HUES6 (cell line): ENCODE measurements at regions not wholly inside any gene's neighbourhood (a gene's known extent, or its start where the extent isn't known, plus 50 kb on each side); places are given as distances from the start of the nearest gene placed in this dataset.

ENCODE experiments used
- H3K27ac ChIP-seq: 2 replicates; pipeline ENCODE4 v1.7.0; 2013; ENCODE audit warnings: low read depth, mild to moderate bottlenecking, low read length, inconsistent platforms
- H3K27me3 ChIP-seq: 2 replicates; pipeline ENCODE4 v1.6.1; 2013; ENCODE audit warnings: low read length; ENCODE audit not compliant: control insufficient read depth, insufficient read depth
- H3K36me3 ChIP-seq: 2 replicates; pipeline ENCODE4 v1.6.1; 2013; ENCODE audit warnings: low read length; ENCODE audit not compliant: control insufficient read depth, insufficient read depth
- H3K4me1 ChIP-seq: 2 replicates; pipeline ENCODE4 v1.6.1; 2013; ENCODE audit warnings: low read length; ENCODE audit not compliant: control insufficient read depth, insufficient read depth
- H3K4me3 ChIP-seq: 2 replicates; pipeline ENCODE4 v1.5.1; 2013; ENCODE audit warnings: low read depth, low read length
- H3K9ac ChIP-seq: one replicate; pipeline ENCODE4 v1.6.1; 2013; ENCODE audit warnings: mild to moderate bottlenecking, low read length
- H3K9me3 ChIP-seq: 2 replicates; pipeline ENCODE4 v1.6.1; 2013; ENCODE audit warnings: low read depth, low read length; ENCODE audit not compliant: control insufficient read depth, insufficient read depth

DNA sequence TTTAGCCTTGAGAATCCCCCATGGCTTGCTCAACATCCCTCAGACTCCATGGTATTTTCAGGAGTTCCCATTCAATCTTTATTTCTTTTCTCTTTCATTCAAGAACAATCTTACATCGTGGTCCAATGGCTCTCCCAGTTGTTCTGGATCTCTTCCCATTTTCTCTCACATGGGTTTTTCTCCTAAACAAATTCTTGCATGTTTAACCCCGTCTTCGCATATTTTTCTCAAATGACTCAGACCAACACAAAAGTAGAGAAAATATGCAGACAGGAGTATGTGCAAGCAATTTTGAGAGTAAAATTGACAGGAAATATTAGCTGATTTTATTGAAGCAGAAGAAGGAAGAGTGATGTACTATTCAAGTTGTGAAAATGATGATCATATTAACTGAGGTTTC lies 396.4 kb upstream of the TRAM1L1 start:
- Histone ChIP-seq H3K4me1 (no peaks in the 10 kb centered on the region), H3K36me3 (no peaks in the 10 kb centered on the region), H3K27me3 (no peaks in the 10 kb centered on the region), H3K9ac (no peak overlapping the region), H3K9me3 (no peaks in the 10 kb centered on the region), H3K27ac (no peak overlapping the region), H3K4me3 (no peak overlapping the region)

DNA sequence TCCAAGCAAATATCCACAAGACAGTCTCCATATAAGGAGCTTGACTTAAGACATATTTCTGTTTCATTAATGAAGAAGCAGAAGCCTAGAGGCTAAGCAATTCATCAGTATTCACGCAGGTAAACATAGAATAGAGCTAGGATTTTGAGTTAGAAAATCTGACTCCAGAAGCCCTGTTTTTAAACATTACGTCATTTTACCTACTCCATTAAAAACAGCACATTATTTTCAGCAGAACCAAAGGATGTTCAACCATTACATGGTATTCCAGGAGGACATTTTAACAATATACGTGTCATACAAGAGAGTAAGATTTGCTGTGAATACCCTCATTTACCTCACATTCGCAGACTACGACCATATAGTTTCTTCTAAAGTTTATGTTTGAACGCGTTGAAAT lies 403.3 kb upstream of the TRAM1L1 start:
- Histone ChIP-seq H3K4me1 (peaks cover 6% of the 10 kb centered on the region), H3K9ac (no peak overlapping the region), H3K27ac (no peak overlapping the region), H3K9me3 (no peaks in the 10 kb centered on the region), H3K27me3 (no peaks in the 10 kb centered on the region), H3K4me3 (no peak overlapping the region), H3K36me3 (no peaks in the 10 kb centered on the region)

DNA sequence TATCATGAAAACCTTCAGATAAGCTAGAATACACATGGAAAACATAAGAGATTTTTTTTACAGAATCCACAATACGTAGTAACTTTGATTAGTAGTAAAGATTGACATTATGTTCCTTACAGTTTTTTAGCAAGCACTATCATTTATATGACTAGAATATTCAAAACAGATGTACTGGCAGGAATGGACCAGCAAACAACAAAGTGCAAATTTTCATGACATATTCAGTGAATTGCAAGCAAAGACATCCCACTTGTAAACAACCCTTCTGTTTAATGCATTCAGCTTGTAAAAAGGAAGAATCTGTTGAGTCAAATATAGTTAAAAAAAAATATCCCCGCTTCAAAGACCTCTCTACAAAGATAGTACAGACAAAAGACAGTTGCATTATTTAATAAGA lies 403.7 kb upstream of the TRAM1L1 start:
- H3K9me3 ChIP-seq = no peaks in the 10 kb centered on the region
- H3K36me3 ChIP-seq = no peaks in the 10 kb centered on the region
- no peak overlapping the region for H3K9ac ChIP-seq
- H3K4me3 ChIP-seq = no peak overlapping the region
- H3K27me3 ChIP-seq = no peaks in the 10 kb centered on the region
- H3K27ac ChIP-seq = no peak overlapping the region
- peaks cover 6% of the 10 kb centered on the region for H3K4me1 ChIP-seq

DNA sequence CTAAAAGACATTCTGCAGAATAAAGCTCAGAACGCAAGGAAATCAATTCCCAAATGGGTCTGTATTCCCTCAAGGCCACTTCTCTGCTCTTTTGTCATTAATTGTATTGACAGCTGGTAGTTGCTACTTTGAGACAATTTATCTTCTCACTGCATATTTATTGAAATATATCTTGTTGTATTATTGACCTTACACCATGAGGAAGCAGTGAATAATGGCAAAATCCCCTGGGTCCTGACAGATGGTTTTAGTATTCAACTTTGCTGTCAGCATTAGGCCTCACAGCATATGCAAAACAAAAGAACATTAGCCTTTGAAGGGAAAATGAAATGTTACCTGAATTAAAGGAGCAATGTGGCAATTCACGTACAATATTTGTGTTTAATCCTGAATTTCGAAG lies 406.1 kb upstream of the TRAM1L1 start:
- Histone ChIP-seq H3K4me1 (peaks cover 6% of the 10 kb centered on the region), H3K36me3 (no peaks in the 10 kb centered on the region), H3K27me3 (no peaks in the 10 kb centered on the region), H3K9me3 (no peaks in the 10 kb centered on the region), H3K4me3 (no peak overlapping the region), H3K9ac (no peak overlapping the region), H3K27ac (no peak overlapping the region)

DNA sequence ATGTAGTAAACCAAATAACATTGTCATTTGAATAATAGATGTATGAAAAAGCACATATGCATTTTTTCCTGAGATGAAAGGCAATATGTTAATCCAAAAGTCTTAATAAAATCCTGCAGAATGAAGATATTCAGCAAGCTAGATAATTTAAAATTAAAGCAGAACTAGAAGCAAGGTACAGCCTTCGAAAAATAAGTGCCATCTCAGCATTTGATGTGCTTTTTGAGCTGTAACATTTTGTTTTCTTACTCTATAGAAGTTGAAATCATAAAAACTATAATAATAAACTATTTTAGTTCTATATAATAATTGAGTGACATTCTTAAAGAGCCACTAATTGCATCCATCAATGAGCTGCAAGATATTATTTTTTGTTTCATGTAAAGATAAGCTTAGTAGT lies 410.4 kb upstream of the TRAM1L1 start:
- H3K9ac ChIP-seq = no peak overlapping the region

DNA sequence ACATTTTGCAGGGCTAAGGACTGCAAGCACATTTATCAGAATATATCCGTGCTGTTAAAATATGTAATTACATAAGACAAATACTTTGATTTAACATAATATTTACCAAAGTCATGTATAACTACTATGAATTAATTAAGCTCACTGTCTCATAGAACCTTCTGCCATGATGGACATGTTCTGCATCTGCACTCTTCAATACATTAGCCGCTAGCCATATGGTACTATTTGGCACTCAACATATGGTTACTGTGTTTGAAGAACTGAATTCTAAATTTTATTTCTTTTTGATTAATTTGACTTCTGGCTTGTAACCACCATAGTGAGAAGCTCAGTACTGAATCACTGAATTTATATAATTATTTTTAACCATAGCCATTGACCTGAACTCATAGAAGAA lies 427.0 kb upstream of the TRAM1L1 start:
- Histone ChIP-seq H3K27me3 (no peaks in the 10 kb centered on the region), H3K9me3 (no peaks in the 10 kb centered on the region), H3K9ac (no peak overlapping the region), H3K27ac (no peak overlapping the region), H3K4me1 (no peaks in the 10 kb centered on the region; the same call in 1 of the 2 replicates), H3K4me3 (no peak overlapping the region), H3K36me3 (no peaks in the 10 kb centered on the region)

More for the DNA sequence above, 410.4 kb upstream of the TRAM1L1 start:
- Histone ChIP-seq H3K9me3 (no peaks in the 10 kb centered on the region), H3K36me3 (no peaks in the 10 kb centered on the region), H3K27me3 (no peaks in the 10 kb centered on the region), H3K27ac (no peak overlapping the region), H3K4me1 (peaks cover 6% of the 10 kb centered on the region), H3K4me3 (no peak overlapping the region)

DNA sequence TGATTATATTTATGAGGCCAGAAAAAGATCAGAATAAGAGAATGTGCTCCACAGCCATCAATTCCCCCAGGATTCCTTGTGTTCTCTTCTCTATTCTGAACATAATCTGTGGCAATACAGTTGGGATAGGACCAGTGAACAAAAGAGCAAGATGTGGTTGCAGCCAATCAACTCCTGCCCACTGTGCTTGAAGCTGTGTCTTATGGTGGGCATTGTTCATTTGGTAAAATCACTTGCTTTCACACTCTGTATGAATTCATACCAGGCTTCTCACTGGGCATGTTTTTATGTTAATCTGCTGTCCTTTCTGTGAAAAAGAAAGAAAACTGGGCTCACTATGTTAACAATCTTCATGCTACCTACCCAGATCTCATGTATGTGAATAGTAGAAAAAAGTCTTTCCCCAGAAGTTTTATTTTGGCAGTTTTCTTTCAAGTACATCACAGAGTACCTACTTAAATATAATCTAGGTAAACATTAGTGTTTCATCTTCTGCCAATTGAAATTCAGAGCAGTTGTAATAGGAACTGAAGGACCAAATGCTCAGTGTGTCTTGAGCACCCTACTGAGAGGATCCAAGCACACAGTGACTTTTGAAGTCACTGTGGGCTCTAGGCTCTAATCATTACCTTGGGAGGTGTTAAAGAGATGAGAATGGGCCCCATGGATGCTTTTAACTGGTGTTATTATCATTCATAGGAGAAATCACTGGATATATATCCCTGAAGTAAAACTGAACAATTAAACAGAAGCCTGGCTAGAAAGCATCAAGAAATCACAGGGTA lies 429.2 kb upstream of the TRAM1L1 start:
- Histone ChIP-seq H3K4me1 (no peaks in the 10 kb centered on the region; the same call in 1 of the 2 replicates), H3K27me3 (no peaks in the 10 kb centered on the region), H3K36me3 (no peaks in the 10 kb centered on the region), H3K4me3 (no peak overlapping the region), H3K9me3 (peaks cover 4% of the 10 kb centered on the region; the same call in 1 of the 2 replicates), H3K9ac (no peak overlapping the region), H3K27ac (no peak overlapping the region)

DNA sequence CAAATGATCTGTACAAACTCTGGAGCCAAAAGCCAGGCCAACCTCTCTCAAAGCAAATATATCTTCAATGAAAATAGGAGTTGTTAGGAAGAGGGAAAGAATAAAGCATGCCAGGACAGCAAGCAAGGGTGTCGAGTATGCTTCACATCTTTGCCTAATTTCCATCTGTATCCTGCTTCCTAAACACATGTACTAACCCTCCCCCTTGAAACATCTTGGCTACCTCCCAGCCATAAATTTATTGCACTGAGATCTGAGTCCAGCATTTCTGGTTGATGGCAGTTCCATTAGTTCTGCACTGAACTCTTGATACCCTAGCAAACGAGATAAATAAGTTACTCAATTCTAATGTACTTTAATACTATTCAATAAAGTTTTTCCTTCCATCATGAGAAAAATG lies 430.5 kb upstream of the TRAM1L1 start:
- Histone ChIP-seq H3K9me3 (peaks cover 4% of the 10 kb centered on the region; the same call in 1 of the 2 replicates), H3K36me3 (no peaks in the 10 kb centered on the region), H3K4me3 (no peak overlapping the region), H3K9ac (no peak overlapping the region), H3K27ac (no peak overlapping the region), H3K27me3 (no peaks in the 10 kb centered on the region), H3K4me1 (no peaks in the 10 kb centered on the region; the same call in 1 of the 2 replicates)

DNA sequence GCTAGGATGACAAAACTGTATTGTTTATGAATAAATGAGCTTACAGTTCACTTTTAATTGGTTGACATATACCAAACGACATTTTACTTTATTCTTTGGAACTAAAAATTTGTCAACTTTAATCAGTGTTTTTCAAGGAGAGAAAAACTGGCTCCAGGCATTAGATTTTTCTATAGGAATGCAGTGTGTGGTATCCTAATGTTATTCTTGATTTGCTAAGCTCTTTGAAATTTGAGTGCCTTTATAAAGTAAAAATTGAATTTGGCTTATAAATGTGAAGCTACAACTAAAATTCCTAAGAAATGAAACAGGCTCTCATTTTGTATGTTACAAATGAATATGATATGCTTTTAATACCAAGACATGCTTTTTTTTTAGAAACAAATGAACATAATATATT lies 442.2 kb upstream of the TRAM1L1 start:
- Histone ChIP-seq H3K4me1 (no peaks in the 10 kb centered on the region), H3K27me3 (no peaks in the 10 kb centered on the region), H3K36me3 (no peaks in the 10 kb centered on the region), H3K4me3 (no peak overlapping the region), H3K9ac (no peak overlapping the region), H3K27ac (no peak overlapping the region), H3K9me3 (no peaks in the 10 kb centered on the region)

DNA sequence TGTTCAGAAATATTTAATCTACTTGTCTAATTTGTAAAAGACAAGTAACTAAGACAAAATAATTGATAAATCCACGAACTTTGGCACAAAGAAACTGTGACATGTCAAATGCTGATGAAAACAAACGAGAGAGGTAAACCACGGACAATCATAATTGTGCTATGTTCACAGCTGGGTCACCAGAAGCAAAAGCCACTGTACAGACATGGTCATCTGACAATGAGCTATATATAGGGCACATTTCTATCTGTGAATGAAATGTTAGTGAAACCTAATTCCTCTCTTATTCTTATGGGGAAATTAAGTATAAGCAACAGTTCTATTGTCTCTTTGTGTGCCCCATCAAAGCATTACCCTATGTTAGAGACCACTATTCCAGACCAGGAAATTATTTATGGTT lies 444.0 kb upstream of the TRAM1L1 start:
- Histone ChIP-seq H3K27ac (no peak overlapping the region), H3K4me3 (no peak overlapping the region), H3K36me3 (no peaks in the 10 kb centered on the region), H3K27me3 (no peaks in the 10 kb centered on the region), H3K4me1 (no peaks in the 10 kb centered on the region; the same call in 1 of the 2 replicates), H3K9ac (no peak overlapping the region), H3K9me3 (no peaks in the 10 kb centered on the region)

DNA sequence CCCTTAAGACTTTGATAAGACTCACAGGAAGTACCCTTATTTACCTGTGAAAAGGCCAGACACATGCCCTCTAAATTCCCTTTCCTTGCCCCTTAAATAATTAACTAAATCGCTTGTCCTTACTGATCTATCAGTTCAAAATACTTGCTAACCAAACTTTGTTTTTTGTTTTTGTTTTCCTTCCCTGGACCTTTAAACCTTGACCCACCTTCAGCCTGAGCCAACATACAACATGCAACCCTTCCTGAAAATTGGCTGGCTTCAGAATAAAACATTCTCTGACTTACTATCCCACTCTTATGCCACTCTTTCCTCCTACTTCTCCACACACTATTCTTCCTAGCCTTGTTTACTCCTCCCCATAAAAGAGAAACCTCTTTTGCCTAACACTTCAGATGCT lies 448.1 kb upstream of the TRAM1L1 start:
- no peaks in the 10 kb centered on the region for H3K27me3 ChIP-seq
- no peaks in the 10 kb centered on the region; the same call in 1 of the 2 replicates for H3K4me1 ChIP-seq
- no peaks in the 10 kb centered on the region for H3K9me3 ChIP-seq
- H3K9ac ChIP-seq = no peak overlapping the region
- H3K4me3 ChIP-seq = no peak overlapping the region
- no peak overlapping the region for H3K27ac ChIP-seq
- no peaks in the 10 kb centered on the region for H3K36me3 ChIP-seq
